Hepatocyte (in vitro differentiated cells): ENCODE measurements at regions not wholly inside any gene's neighbourhood (a gene's known extent, or its start where the extent isn't known, plus 50 kb on each side); places are given as distances from the start of the nearest gene placed in this dataset.

Experiments
- EZH2 ChIP-seq: fragments of 200-600 bp; sonication (generic); IDR thresholded peaks from 2 replicates; pipeline ENCODE4 v1.6.1; 2016; ENCODE audit warnings: antibody characterized with exemption, mild to moderate bottlenecking, borderline replicate concordance
- EZH2phosphoT487 ChIP-seq: fragments of 200-600 bp; sonication (generic); IDR thresholded peaks from one replicate; pipeline ENCODE4 v1.6.1; 2018; ENCODE audit warnings: antibody characterized with exemption, mild to moderate bottlenecking, low read depth, moderate library complexity; ENCODE audit not compliant: unreplicated experiment, severe bottlenecking
- TF ChIP-seq, protein P1 (sequence below): fragments of 200-600 bp; sonication (generic); IDR thresholded peaks from 2 replicates; pipeline ENCODE4 v1.5.1; 2016; ENCODE audit warnings: antibody characterized with exemption, mild to moderate bottlenecking; ENCODE audit not compliant: poor library complexity

DNA sequence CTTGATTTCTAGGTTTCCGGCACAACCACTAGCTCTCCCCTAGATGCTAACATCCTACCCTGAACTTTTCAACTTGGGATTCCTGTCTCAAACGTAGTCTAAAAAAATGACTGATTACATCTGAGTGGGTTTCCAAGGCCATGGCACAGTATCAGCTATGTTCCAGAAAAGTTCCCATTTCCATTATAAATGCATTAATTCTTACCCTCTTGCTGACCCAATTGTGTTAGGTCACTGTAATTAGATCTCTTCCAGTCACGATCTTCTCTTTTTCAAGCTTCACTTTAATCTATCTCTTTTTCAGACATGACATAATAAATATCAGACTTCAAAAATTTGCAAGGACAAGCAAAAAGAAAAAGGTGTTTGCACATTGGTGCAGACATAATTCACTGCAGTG, 50.6 kb upstream of the PDE5A start:
- TF ChIP-seq EZH2phosphoT487 (no peak), EZH2 (no peak)
- TF ChIP-seq, protein P1, sequence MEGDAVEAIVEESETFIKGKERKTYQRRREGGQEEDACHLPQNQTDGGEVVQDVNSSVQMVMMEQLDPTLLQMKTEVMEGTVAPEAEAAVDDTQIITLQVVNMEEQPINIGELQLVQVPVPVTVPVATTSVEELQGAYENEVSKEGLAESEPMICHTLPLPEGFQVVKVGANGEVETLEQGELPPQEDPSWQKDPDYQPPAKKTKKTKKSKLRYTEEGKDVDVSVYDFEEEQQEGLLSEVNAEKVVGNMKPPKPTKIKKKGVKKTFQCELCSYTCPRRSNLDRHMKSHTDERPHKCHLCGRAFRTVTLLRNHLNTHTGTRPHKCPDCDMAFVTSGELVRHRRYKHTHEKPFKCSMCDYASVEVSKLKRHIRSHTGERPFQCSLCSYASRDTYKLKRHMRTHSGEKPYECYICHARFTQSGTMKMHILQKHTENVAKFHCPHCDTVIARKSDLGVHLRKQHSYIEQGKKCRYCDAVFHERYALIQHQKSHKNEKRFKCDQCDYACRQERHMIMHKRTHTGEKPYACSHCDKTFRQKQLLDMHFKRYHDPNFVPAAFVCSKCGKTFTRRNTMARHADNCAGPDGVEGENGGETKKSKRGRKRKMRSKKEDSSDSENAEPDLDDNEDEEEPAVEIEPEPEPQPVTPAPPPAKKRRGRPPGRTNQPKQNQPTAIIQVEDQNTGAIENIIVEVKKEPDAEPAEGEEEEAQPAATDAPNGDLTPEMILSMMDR = no peak
